ENCODE measurements at regions not wholly inside any gene's neighbourhood (a gene's known extent, or its start where the extent isn't known, plus 50 kb on each side); places are given as distances from the start of the nearest gene placed in this dataset.

DNA sequence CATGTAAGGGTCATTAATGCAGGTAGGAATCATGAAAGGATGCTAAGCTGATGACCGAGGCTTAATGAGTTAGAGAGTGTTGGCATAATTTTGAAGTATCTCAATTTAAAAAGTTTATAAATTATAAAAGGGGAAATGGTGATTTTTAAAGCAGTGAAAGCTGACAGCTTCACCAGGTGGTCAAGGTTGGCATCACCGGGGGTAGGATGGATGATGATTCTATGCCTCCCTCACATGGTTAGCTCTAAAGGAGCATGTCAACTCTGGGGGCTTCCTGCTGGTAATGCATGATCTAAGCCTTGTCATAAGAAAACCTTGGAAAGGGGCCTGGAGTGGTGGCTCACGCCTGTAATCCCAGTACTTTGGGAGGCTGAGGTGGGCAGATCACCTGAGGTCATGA is 89.2 kb upstream of the MARCKS start:
- Histone ChIP-seq H3K4me3 (no peak overlapping the region), H3K4me1 (ENCODE audit: insufficient read depth) (no peaks in the 10 kb centered on the region), H2AFZ (no peak overlapping the region), H3K9me2 (ENCODE audit: insufficient read depth) (no peaks in the 10 kb centered on the region), H3K4me2 (no peak overlapping the region), H3K27me3 (ENCODE audit: insufficient read depth) (peaks cover 1% of the 10 kb centered on the region; the same call in 1 of the 2 replicates), H4K20me1 (replicated peaks; ENCODE audit: insufficient read depth) (no peaks in the 10 kb centered on the region), H3F3A (replicated peaks; ENCODE audit: low read depth) (no peaks in the 10 kb centered on the region), H3K36me3 (ENCODE audit: insufficient read depth) (no peaks in the 10 kb centered on the region), H3K79me2 (replicated peaks; ENCODE audit: insufficient read depth) (no peaks in the 10 kb centered on the region), H3K27ac (ENCODE audit: low read depth) (no peak overlapping the region)
- Mint-ChIP-seq H3K9me3 (no peaks in the 10 kb centered on the region), H3K27me3 (ENCODE audit: insufficient read depth, low read depth, poor library complexity) (peaks cover 2% of the 10 kb centered on the region), H3K4me3 (no peak overlapping the region), H3K27ac (no peak overlapping the region), H3K36me3 (ENCODE audit: low read depth) (no peaks in the 10 kb centered on the region), H3K4me1 (peaks cover 5% of the 10 kb centered on the region; the same call in 2 of the 3 replicates)
- no peak for DNase-seq (ENCODE audit: low spot score)
- ATAC-seq, result no peak
- TF ChIP-seq, protein P1, sequence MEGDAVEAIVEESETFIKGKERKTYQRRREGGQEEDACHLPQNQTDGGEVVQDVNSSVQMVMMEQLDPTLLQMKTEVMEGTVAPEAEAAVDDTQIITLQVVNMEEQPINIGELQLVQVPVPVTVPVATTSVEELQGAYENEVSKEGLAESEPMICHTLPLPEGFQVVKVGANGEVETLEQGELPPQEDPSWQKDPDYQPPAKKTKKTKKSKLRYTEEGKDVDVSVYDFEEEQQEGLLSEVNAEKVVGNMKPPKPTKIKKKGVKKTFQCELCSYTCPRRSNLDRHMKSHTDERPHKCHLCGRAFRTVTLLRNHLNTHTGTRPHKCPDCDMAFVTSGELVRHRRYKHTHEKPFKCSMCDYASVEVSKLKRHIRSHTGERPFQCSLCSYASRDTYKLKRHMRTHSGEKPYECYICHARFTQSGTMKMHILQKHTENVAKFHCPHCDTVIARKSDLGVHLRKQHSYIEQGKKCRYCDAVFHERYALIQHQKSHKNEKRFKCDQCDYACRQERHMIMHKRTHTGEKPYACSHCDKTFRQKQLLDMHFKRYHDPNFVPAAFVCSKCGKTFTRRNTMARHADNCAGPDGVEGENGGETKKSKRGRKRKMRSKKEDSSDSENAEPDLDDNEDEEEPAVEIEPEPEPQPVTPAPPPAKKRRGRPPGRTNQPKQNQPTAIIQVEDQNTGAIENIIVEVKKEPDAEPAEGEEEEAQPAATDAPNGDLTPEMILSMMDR (conservative IDR thresholded peaks at IDR 0.05; ENCODE audit: low read depth in 2 of 2), result no peak
- TF ChIP-seq EZH2 (IDR thresholded peaks at IDR 0.05; ENCODE audit: low read depth, unreplicated experiment), result no peak
- no peak for TF ChIP-seq STAT1 (IDR thresholded peaks at IDR 0.05; ENCODE audit: unreplicated experiment)
- TF ChIP-seq, protein P2, sequence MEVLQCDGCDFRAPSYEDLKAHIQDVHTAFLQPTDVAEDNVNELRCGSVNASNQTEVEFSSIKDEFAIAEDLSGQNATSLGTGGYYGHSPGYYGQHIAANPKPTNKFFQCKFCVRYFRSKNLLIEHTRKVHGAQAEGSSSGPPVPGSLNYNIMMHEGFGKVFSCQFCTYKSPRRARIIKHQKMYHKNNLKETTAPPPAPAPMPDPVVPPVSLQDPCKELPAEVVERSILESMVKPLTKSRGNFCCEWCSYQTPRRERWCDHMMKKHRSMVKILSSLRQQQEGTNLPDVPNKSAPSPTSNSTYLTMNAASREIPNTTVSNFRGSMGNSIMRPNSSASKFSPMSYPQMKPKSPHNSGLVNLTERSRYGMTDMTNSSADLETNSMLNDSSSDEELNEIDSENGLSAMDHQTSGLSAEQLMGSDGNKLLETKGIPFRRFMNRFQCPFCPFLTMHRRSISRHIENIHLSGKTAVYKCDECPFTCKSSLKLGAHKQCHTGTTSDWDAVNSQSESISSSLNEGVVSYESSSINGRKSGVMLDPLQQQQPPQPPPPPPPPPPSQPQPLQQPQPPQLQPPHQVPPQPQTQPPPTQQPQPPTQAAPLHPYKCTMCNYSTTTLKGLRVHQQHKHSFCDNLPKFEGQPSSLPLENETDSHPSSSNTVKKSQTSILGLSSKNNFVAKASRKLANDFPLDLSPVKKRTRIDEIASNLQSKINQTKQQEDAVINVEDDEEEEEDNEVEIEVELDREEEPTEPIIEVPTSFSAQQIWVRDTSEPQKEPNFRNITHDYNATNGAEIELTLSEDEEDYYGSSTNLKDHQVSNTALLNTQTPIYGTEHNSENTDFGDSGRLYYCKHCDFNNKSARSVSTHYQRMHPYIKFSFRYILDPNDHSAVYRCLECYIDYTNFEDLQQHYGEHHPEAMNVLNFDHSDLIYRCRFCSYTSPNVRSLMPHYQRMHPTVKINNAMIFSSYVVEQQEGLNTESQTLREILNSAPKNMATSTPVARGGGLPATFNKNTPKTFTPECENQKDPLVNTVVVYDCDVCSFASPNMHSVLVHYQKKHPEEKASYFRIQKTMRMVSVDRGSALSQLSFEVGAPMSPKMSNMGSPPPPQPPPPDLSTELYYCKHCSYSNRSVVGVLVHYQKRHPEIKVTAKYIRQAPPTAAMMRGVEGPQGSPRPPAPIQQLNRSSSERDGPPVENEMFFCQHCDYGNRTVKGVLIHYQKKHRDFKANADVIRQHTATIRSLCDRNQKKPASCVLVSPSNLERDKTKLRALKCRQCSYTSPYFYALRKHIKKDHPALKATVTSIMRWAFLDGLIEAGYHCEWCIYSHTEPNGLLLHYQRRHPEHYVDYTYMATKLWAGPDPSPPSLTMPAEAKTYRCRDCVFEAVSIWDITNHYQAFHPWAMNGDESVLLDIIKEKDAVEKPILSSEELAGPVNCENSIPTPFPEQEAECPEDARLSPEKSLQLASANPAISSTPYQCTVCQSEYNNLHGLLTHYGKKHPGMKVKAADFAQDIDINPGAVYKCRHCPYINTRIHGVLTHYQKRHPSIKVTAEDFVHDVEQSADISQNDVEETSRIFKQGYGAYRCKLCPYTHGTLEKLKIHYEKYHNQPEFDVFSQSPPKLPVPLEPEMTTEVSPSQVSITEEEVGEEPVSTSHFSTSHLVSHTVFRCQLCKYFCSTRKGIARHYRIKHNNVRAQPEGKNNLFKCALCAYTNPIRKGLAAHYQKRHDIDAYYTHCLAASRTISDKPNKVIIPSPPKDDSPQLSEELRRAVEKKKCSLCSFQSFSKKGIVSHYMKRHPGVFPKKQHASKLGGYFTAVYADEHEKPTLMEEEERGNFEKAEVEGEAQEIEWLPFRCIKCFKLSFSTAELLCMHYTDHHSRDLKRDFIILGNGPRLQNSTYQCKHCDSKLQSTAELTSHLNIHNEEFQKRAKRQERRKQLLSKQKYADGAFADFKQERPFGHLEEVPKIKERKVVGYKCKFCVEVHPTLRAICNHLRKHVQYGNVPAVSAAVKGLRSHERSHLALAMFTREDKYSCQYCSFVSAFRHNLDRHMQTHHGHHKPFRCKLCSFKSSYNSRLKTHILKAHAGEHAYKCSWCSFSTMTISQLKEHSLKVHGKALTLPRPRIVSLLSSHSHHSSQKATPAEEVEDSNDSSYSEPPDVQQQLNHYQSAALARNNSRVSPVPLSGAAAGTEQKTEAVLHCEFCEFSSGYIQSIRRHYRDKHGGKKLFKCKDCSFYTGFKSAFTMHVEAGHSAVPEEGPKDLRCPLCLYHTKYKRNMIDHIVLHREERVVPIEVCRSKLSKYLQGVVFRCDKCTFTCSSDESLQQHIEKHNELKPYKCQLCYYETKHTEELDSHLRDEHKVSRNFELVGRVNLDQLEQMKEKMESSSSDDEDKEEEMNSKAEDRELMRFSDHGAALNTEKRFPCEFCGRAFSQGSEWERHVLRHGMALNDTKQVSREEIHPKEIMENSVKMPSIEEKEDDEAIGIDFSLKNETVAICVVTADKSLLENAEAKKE (CRISPR knock-in tag; IDR thresholded peaks at IDR 0.05), result no peak
- TF ChIP-seq ZNF331 (CRISPR knock-in tag; IDR thresholded peaks at IDR 0.05; ENCODE audit: low read depth), result no peak
- TF ChIP-seq EZH2phosphoT487 (IDR thresholded peaks at IDR 0.05; ENCODE audit: unreplicated experiment), result no peak
- no peak for TF ChIP-seq NANOG (IDR thresholded peaks at IDR 0.05; ENCODE audit: borderline replicate concordance)
- TF ChIP-seq POLR2AphosphoS5 (IDR thresholded peaks at IDR 0.05; ENCODE audit: low read depth), result no peak
- TF ChIP-seq, protein P3, sequence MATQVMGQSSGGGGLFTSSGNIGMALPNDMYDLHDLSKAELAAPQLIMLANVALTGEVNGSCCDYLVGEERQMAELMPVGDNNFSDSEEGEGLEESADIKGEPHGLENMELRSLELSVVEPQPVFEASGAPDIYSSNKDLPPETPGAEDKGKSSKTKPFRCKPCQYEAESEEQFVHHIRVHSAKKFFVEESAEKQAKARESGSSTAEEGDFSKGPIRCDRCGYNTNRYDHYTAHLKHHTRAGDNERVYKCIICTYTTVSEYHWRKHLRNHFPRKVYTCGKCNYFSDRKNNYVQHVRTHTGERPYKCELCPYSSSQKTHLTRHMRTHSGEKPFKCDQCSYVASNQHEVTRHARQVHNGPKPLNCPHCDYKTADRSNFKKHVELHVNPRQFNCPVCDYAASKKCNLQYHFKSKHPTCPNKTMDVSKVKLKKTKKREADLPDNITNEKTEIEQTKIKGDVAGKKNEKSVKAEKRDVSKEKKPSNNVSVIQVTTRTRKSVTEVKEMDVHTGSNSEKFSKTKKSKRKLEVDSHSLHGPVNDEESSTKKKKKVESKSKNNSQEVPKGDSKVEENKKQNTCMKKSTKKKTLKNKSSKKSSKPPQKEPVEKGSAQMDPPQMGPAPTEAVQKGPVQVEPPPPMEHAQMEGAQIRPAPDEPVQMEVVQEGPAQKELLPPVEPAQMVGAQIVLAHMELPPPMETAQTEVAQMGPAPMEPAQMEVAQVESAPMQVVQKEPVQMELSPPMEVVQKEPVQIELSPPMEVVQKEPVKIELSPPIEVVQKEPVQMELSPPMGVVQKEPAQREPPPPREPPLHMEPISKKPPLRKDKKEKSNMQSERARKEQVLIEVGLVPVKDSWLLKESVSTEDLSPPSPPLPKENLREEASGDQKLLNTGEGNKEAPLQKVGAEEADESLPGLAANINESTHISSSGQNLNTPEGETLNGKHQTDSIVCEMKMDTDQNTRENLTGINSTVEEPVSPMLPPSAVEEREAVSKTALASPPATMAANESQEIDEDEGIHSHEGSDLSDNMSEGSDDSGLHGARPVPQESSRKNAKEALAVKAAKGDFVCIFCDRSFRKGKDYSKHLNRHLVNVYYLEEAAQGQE (IDR thresholded peaks at IDR 0.05; ENCODE audit: unreplicated experiment), result no peak
- no peak for TF ChIP-seq ZNF114 (CRISPR knock-in tag; IDR thresholded peaks at IDR 0.05)
